ENCODE measurements at regions not wholly inside any gene's neighbourhood (a gene's known extent, or its start where the extent isn't known, plus 50 kb on each side); places are given as distances from the start of the nearest gene placed in this dataset.

GRCh38 chr9:32264170-32264864, 120.1 kb upstream of the ACO1 start:
- TF ChIP-seq CTCF (IDR thresholded peaks at IDR 0.05; ENCODE audit: low read length) (no peak; the same call in 1 of the 2 replicates), EZH2 (IDR thresholded peaks at IDR 0.05; ENCODE audit: borderline replicate concordance, low read length) (no peak)
